NCI-H187 treated with DMSO at 0.1 percent for 48 hours (cell line): ENCODE measurements at regions not wholly inside any gene's neighbourhood (a gene's known extent, or its start where the extent isn't known, plus 50 kb on each side); places are given as distances from the start of the nearest gene placed in this dataset.
"Not testable (repeated sequence)": the region's sequence is repeated elsewhere in the genome, so short reads cannot be mapped to it uniquely, and the experiment has no call there.

ENCODE experiments used
- DNase-seq: peaks from one replicate; lab custom pipeline; 2025; lab: John Stamatoyannopoulos, UW

DNA sequence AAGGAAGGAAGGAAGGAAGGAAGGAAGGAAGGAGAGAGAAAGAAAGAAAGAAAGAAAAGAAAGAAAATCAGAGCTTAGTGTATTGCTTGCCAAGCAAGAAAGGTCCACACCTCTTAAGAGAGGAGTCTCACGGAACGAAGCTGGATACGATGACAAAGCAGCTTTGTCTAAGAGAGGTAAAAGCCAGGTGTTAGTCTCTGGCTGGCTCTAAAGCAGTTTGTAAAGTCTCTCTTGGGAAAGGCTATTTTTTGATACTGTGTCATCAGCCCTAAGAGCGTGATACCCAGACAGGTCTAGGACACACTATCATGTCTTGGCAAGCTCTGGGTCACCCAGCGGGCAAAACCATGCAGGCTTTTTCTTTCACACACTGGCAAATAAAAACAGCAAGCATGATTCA is 297.5 kb upstream of the NBPF12 start:
- DNase-seq = peak; percentile 44

DNA sequence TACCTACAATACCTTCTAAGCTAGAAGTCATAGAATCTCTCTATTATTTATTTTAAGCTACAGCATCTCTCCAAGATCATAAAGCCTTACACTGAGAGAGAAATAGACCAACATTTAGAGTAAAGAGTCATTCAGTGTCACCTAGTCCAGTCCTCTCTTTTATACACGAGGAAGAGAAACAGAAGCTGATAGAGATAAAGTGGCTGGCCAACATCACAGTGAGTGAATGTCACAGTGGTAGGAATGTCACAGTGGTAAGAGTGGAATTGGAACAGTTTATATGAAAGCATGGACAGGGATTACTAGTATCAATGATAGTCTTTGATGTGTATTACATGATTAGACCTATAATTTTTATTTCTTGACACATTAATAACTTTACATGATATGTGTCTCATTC is 307.8 kb upstream of the NBPF12 start:
- not testable (repeated sequence) for DNase-seq

DNA sequence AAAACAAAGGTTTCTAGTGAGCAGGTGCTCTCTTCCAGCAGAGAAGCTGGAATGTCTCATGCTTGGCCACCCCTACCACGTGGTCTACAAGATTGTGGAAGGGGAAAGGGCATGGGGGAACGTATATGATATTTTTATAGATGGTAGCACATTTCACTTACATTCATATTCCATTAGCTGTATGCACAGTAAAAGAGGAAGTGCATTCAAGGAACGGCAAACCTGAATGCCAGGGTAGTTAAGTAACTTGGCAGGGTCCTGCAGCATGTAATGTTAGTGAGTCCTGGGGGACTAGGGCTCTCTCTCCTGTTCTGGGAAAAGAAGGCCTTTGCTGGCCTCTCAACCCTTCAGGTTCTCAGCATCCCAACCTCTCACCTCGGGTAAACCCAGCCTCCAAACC is 319.5 kb upstream of the NBPF12 start:
- DNase-seq = not testable (repeated sequence)

DNA sequence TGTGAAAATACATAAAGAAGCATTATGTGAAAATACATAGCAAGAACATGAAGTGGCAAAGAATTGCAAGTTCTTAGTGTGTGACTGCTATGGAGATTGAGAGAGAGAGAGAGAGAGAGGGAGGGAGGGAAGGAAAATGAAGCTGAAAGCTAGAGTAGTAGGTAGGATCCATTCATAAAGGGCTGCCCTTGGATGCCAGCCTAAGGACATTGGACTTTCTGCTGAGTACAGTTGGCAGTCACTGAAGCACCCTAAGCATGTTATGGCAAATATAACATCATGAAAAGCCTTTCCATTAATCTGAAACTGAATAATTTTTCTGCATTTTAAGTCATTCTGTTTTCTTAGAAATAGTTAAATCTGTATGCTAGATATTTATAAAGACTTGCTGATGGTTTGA is 333.4 kb upstream of the NBPF12 start:
- not testable (repeated sequence) for DNase-seq

DNA sequence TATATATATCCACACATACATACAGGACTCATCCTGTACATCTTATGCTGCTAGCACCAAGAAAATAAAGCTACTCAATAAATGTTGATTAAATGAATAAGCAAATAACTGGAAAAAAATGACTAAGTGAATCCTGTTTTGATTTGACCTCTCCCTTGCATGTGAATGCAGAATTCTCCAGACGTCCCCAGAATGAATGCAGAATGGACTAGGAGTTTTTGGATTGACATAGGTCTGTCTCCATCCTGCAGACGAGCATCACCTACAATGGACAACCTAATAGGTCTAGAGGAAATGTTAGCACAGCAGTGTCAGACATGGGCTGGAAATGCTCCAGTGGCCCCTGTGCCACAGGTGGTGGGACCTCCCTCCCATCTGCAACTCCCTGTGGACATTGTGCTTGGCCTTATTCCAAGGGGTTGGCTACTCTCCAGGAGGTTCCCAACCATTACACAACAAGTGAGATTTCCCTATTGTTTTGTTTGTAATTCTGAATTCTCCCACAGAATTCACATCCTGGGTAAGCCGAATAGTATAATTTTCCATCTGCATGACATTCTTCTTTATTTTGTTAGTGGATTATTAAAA is 337.3 kb upstream of the NBPF12 start:
- not testable (repeated sequence) for DNase-seq

DNA sequence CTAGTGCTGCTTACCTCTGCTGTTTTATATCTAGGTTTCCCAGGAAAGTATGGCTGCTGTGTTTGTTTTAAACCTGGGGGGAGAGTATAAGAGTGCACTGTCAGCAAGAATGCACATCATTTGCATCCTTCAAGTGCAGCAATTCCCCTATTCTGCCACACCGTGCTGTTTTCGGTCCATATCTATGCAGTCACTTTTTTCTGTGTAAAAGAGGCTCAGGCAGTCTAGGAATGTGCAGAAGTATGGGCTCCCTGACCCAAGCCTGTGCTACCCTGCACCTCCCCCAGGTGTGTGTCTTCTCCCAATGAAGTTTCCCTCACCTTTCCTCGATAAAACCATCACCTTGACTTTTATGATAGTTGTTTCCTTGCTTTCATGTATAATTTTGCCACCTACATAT is 338.2 kb upstream of the NBPF12 start:
- DNase-seq = not testable (repeated sequence)

DNA sequence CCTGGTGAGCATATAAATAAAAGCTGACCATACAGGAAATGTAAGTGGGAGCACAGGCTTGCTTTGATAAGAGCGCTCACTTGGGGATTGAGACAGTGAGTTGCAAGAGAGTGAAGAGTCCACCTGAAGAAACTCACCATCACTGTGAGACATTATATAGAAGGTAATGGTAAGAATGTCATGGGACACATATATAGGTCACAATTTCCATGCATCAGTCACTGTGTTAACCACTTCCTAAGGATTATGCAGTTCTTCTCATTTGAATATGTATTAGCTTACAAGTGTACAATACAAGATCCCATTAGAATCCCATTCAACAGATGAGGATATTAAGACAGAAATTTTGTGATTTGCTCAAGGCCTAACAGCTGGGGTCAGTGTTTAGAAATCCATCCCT is 352.4 kb upstream of the NOTCH2NLA start:
- DNase-seq = not testable (repeated sequence)

DNA sequence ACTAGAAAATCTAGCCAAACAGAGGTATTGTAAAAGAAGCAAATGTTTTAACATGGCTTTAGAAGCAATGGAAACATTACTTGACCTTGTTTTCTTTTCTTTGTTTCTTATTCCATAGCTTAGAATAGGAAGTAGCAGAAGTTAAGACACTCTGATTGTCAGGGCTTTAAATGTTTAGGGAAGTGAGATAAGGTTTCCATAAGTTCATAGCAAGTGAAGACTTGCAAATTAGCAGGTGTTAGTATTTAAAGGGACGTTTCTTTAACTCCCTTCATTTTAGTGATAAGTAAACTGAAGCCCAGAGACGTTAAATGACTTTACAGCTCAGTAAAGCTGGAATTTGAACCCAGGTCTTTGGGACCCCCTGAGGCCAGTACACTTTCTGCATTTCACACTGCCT is 338.7 kb upstream of the NOTCH2NLA start:
- not testable (repeated sequence) for DNase-seq

DNA sequence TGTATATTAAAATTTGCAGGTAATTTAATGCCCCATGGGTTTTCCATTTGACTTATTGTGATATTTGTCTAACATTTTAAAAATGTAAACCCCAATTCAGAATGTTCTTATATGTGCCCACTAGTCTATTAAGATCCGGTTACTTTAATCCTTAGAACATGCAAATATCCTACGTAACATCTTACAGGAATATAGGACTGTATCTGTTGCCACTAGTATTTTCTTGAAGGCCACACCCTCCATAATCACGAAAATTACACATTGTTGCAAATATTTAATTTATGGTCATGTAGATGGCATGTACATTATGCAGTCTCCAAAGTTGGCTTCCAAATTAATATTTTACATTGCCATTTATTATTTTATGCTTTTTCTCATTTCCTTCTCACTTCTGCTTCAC is 329.2 kb upstream of the NOTCH2NLA start:
- DNase-seq = not testable (repeated sequence)

DNA sequence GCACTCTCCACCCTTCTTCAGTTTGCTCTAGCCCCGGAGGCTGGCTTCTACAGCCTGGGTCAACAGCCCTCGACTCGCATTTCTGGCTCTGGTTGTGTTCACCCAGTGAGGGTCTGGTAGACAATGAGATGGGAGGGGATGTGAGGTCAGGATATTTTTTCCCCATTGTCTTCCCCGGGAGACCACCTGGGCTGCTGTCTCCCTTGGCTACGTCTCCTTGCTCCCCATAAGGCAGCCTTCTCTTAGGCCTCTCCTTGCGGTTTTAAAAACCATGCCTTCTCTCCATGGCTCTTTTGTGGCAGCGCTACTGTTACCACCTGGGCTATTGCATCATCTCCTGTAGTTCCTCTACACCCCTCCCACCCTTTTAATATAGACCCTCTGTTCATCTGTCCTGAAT is 327.6 kb upstream of the NOTCH2NLA start:
- not testable (repeated sequence) for DNase-seq

DNA sequence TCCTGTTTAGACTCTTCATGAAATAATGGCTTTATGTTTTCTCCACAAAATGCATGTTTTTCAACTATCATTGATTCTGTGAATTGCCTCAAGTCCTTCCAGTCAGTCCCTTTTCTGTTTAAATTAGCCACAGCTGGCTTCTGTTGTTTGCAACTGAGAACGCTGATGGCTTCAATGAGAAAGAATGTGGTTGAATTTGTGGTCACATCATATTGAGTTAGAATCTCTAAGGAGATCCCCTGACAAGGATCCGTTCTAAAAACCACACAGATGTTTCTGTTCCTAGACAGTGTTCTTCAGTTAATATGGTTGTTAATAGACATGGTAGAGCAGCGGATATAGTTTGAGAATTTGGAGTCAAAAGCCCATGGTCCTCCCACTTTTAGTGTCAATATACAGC is 323.6 kb upstream of the NOTCH2NLA start:
- DNase-seq = not testable (repeated sequence)

DNA sequence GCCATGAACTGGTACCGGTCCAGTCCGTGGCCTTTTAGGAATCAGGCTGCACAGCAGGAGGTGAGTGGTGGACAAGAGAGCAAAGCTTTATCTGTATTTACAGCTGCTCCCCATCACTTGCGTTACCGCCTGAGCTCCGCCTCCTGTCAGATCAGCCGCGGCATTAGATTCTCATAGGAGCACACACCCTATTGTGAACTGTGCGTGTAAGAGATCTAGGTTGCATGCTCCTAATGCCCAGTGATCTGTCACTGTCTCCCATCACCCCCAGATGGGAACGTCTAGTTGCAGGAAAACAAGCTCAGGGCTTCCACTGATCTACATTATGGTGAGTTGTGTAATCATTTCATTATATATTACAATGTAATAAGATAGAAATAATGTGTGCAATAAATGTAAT is 319.9 kb upstream of the NOTCH2NLA start:
- DNase-seq = not testable (repeated sequence)

DNA sequence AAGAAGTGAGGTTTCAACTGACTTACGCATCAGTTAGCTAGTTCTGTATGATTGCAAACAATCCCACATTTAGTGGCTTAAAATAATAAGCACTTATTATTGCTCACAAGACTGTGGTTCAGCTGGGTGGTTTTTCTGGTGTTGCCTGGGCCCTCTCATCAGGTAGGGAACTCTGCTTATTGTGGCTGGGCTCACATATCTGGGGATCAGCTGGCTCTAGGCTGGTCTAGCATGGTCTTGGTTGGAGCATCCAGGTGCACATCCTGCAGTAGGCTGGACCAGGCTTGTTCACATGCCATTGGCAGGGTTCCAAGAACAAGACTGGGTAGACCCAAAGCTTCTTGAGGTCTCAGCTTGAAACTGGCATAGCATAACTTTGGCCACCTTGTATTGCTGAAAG is 317.4 kb upstream of the NOTCH2NLA start:
- not testable (repeated sequence) for DNase-seq

DNA sequence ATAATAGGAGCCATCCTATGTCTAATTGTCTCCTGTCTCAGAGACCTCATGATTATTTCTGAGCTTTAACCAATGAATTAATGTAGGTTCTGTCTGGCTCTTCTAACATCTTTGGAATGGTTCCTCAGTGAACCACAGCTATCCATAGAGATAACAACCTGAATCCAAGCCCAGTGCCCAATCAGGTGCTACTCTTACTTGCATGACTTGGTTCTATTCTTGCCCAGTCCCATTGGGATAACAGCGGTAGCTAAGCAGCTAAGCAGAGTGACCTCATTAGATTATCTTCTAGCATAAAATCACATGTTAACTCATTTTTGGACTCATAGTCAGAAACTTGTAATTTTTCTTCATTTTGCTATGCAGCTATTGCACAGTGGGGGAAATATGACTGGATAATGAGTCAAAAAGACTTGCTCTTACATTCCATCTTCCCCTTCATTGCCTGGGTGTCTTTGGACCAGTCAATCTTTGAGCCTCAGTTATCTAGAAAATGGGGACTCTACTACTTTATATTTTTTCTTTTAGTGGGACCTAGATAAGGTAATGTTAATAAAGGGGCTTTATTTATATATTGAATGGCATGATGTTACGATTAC is 309.1 kb upstream of the NOTCH2NLA start:
- DNase-seq = not testable (repeated sequence)

DNA sequence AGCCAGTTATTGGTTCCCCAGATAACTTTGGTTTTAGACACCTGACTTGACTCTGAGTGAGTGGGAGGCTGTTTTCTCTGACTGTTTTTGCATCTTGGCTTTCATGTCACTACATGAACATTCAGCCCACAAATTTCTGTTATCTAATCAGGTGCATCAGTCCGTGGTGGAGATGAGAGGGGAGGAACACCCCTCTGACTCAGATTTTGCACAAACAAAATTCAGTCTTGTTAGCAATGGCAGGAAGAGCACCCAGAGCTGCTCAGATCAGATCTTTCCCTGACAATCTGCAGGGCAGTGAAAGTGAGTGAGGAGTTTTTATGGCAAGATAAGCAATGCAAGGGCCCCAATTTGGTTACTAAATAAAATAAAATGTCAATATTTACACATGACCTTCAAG is 307.2 kb upstream of the NOTCH2NLA start:
- not testable (repeated sequence) for DNase-seq

DNA sequence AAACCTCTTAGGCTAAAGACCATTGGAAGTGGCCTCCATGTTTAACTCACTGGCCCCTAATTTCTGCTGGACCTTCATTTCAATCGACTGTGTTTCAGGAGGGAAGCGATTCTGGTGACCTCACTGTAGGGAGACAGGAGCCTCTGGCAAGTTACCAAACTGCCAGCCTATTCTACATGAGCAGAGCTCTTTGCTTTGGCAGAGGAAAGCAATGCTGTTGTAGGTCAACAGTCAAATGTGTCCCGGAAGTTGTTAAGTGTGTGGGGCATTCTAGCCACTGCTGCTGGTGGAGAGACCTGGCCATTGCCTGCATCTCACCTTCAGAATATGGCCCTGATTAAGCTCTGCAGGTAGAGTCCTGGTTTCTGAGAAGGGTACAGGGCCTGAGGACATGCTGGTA is 306.8 kb upstream of the NOTCH2NLA start:
- DNase-seq = not testable (repeated sequence)

DNA sequence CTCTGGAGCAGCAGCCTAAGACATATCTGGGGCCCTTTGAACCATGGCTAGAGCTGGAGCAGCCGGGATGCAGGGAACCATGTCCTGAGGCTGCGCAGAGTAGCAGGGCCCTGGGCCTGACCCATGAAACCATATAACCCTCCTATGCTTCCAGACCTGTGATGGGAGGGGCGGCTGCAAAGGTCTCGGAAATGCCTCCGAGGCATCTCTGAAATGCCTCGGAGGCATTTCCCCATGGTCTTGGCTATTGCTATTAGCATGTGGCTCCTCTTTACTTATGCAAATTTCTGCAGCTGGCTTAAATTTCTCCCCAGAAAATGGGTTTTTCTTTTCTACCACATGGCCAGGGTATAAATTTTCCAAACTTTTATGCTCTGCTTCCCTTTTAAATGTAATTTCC is 302.1 kb upstream of the NOTCH2NLA start:
- DNase-seq = not testable (repeated sequence)

DNA sequence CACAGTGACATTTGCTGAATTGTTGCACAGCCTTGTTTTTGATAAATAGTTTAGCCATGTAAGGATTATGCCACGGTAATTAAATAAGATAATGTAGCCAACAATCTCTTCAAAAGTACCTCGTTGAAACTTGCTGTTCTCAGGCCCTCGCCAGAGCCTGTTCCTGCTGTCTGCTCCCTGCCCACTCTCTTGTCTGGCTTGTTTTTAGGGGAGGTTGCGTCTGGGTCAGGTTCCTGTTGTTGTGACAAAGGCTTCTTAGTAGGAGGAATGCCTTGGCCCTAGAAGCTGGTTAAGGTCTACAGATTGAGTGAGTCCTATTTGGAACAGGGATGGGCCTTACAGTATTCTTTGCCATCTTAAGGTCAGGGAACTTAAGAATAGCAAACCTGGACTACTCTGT is 294.0 kb upstream of the NOTCH2NLA start:
- not testable (repeated sequence) for DNase-seq

DNA sequence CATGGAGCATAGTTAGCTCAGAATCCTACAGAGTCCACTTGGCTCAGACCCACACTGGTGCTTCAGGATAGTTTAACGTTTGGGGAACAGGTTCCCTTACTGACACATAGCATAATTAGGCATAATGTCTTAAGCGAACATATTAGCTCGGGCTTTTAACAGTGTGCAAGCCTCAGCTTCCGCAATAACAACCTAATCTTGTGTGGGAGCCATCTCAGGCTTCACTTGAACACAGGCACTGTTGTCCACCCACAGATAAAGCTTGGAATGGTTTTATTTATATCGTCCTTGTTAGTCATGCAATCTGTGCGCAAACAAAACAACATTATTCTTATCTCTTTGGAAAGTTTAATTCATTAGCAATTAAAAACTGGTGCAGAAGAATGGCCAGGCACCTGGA is 293.5 kb upstream of the NOTCH2NLA start:
- not testable (repeated sequence) for DNase-seq

DNA sequence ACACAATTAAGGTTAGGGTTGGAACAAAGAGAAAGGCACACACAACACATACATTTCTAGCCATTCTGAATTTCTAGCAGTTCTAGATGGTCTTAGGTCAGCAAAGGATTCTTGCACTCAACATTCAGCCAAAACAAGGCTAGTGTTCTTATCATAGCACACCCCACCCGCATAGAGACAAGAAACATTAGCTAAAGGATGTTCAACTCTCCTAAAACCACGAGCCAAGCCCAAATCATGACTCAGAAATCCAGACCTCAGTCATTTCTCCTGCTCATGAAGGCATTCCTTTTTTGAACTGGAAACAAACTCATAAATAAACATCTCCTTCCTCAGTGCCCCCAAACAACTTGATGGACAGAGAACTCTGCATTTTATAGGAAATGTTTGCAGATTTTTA is 293.0 kb upstream of the NOTCH2NLA start:
- not testable (repeated sequence) for DNase-seq

DNA sequence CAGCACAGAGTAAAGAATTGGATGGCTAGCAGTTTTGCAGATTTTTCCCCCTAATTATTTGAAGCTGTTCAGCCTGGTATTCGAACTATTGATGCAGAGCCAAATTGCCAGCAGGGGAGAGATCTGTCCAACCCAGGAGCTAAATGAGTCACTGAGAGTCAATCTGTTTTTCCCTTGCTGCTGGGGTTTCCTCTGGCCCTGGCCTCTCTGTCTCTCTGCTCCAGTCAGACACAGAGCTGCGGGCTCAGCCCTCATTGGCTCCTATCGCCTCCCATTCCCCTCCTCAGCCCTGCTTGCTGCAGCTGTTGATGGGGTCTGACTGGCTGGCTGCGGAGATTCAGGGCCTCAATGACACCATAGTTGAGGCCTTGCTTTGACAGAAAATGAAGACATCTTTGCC is 284.9 kb upstream of the NOTCH2NLA start:
- DNase-seq = not testable (repeated sequence)

DNA sequence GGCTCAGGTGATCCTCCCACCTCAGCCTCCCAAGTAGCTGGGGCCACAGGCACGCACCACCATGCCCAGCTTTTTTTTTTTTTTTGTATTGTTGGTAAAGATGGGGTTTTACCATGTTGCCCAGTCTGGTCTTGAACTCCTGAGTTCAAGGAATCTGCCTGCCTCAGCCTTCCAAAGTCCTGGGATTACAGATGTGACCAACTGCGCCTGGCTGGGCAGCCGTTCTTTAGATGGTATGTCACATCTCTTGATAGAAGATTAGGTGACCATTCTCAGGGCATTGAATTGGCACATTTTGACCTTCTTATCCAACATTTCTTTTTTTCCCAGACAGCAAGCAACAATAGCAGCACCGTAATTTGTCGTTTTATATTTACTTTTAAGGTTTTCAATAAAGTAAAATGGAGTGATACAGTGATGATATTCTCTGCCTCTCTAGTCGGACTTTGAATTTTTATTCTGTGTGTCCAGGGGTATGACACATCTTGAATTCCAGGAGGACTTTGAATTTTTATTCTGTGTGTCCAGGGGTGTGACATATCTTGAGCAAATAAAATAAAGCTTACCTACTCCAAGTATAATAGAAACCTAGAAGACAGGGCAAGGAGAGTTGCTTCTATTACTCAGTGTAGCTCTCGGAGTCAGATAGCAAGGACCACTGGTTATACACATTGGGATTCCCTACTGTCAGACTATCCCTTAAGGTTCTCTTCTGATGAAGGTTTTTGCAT is 282.4 kb upstream of the NOTCH2NLA start:
- DNase-seq = not testable (repeated sequence)

DNA sequence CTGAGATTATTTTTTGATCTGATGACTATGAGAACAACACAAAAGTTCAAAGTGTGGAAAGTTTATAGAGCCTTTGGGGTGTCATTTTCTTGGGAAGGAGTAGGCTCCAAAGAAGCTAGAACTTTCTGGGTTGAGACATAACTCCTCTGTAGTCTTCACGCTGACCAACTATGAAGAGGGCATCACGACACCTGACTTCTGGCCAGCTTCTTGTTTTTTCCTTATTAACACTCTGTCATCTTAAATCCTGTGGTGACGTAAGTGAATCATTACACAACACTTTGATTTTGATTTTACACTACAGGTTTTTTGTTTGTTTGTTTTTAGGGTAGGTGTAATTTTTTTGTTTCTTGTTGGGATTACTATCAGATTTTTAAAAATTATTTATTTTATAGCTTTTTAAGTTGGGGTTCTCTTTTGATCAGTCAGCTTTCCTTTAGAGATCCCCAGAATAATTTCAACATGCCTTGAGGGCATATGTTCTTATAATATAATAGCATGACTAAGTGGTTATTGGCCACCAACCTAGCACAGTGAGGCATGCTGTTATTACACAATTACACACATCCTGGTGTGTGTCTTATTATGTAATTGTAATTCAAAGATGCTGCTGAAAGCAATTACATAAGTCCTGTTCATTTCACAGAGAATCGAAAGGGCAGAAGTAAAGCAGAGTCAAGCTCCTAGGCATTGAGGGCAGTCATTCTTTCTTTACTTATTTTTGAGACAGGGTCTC is 281.6 kb upstream of the NOTCH2NLA start:
- not testable (repeated sequence) for DNase-seq
